ENCODE measurements at regions not wholly inside any gene's neighbourhood (a gene's known extent, or its start where the extent isn't known, plus 50 kb on each side); places are given as distances from the start of the nearest gene placed in this dataset.

- Mint-ChIP-seq H3K36me3 (no peaks in the 10 kb centered on the region), H3K4me1 (no peaks in the 10 kb centered on the region), H3K4me3 (no peak overlapping the region), H3K9me3 (peaks cover 20 to 33% of the 10 kb centered on the region in 2 donors), H3K27me3 (ENCODE audit: low read depth in 2 of 2) (no peaks in the 10 kb centered on the region), H3K27ac (no peak overlapping the region)
- TF ChIP-seq CTCF (IDR thresholded peaks at IDR 0.05), result no peak
- H3K4me3 ChIP-seq (ENCODE audit: low read length), result no peak overlapping the region
- 77% methylated on average over 1 of the region's 1 CpG for WGBS (ENCODE audit: insufficient coverage)
- H3K27me3 ChIP-seq (ENCODE audit: control insufficient read depth, insufficient read depth, low read length), result no peaks in the 10 kb centered on the region
- peaks cover 4% of the 10 kb centered on the region for H3K9me3 ChIP-seq (ENCODE audit: control insufficient read depth, insufficient read depth, low read length)
- DNase-seq, result no peak
- intact Hi-C loops (cut with micrococcal nuclease), result no loop called here
- no peaks in the 10 kb centered on the region for H3K36me3 ChIP-seq (ENCODE audit: control insufficient read depth, insufficient read depth, low read length)
- H3K4me1 ChIP-seq (ENCODE audit: control insufficient read depth, insufficient read depth, low read length), result no peaks in the 10 kb centered on the region
- ATAC-seq, result no peak
- no peak overlapping the region for H3K27ac ChIP-seq (ENCODE audit: low read length)
Observed at GRCh38 chr13:37225414-37226070, 120.1 kb upstream of the CSNK1A1L start.

- no peak overlapping the region for H3K4me3 Mint-ChIP-seq
- intact Hi-C loops (cut with micrococcal nuclease), result no loop called here
- WGBS (ENCODE audit: insufficient coverage), result no CpG with 5 or more reads among the region's 1 CpG
Observed at GRCh38 chr13:37216331-37216730, 110.9 kb upstream of the CSNK1A1L start.

GRCh38 chr13:37212826-37213225 lies 107.4 kb upstream of the CSNK1A1L start:
- WGBS (ENCODE audit: insufficient coverage), result 83% methylated on average over 2 of the region's 2 CpGs
- no peaks in the 10 kb centered on the region for H3K27me3 Mint-ChIP-seq (ENCODE audit: low read depth in 2 of 2)
- no peaks in the 10 kb centered on the region for H3K36me3 ChIP-seq (ENCODE audit: control insufficient read depth, insufficient read depth, low read length)
- intact Hi-C loops (cut with micrococcal nuclease), result no loop called here
- no peaks in the 10 kb centered on the region for H3K27me3 ChIP-seq (ENCODE audit: control insufficient read depth, insufficient read depth, low read length)
- H3K27ac ChIP-seq (ENCODE audit: low read length), result no peak overlapping the region
- H3K9me3 Mint-ChIP-seq, result peaks cover 8 to 11% of the 10 kb centered on the region in 2 donors
- no peak overlapping the region for H3K4me3 ChIP-seq (ENCODE audit: low read length)
- H3K4me1 Mint-ChIP-seq, result no peaks in the 10 kb centered on the region
- no peaks in the 10 kb centered on the region for H3K4me1 ChIP-seq (ENCODE audit: control insufficient read depth, insufficient read depth, low read length)
- no peak for TF ChIP-seq CTCF (IDR thresholded peaks at IDR 0.05)
- no peak overlapping the region for H3K4me3 Mint-ChIP-seq
- H3K27ac Mint-ChIP-seq, result no peak overlapping the region
- ATAC-seq, result no peak
- peaks cover 3% of the 10 kb centered on the region for H3K9me3 ChIP-seq (ENCODE audit: control insufficient read depth, insufficient read depth, low read length)
- no peak for DNase-seq
- no peaks in the 10 kb centered on the region for H3K36me3 Mint-ChIP-seq

More at GRCh38 chr13:37216331-37216730, 110.9 kb upstream of the CSNK1A1L start:
- no peak overlapping the region for H3K27ac ChIP-seq (ENCODE audit: low read length)
- Mint-ChIP-seq H3K36me3 (no peaks in the 10 kb centered on the region), H3K4me1 (no peaks in the 10 kb centered on the region), H3K27me3 (ENCODE audit: low read depth in 2 of 2) (no peaks in the 10 kb centered on the region), H3K27ac (no peak overlapping the region), H3K9me3 (peaks cover 6 to 14% of the 10 kb centered on the region in 2 donors)
- no peaks in the 10 kb centered on the region for H3K4me1 ChIP-seq (ENCODE audit: control insufficient read depth, insufficient read depth, low read length)
- no peak for TF ChIP-seq CTCF (IDR thresholded peaks at IDR 0.05)
- no peak overlapping the region for H3K4me3 ChIP-seq (ENCODE audit: low read length)
- ATAC-seq (no peak), DNase-seq (no peak)
- H3K27me3 ChIP-seq (ENCODE audit: control insufficient read depth, insufficient read depth, low read length), result no peaks in the 10 kb centered on the region
- H3K36me3 ChIP-seq (ENCODE audit: control insufficient read depth, insufficient read depth, low read length), result no peaks in the 10 kb centered on the region
- H3K9me3 ChIP-seq (ENCODE audit: control insufficient read depth, insufficient read depth, low read length), result peaks cover 3% of the 10 kb centered on the region

GRCh38 chr13:37211487-37211886 lies 106.0 kb upstream of the CSNK1A1L start:
- ATAC-seq (no peak), DNase-seq (no peak)
- H3K27ac ChIP-seq (ENCODE audit: low read length), result no peak overlapping the region
- no peaks in the 10 kb centered on the region for H3K36me3 ChIP-seq (ENCODE audit: control insufficient read depth, insufficient read depth, low read length)
- H3K36me3 Mint-ChIP-seq, result no peaks in the 10 kb centered on the region
- no peak overlapping the region for H3K27ac Mint-ChIP-seq
- peaks cover 3% of the 10 kb centered on the region for H3K9me3 ChIP-seq (ENCODE audit: control insufficient read depth, insufficient read depth, low read length)
- WGBS (ENCODE audit: insufficient coverage), result 90% methylated on average over 6 of the region's 7 CpGs
- no peak overlapping the region for H3K4me3 ChIP-seq (ENCODE audit: low read length)
- TF ChIP-seq CTCF (IDR thresholded peaks at IDR 0.05), result no peak
- no peak overlapping the region for H3K4me3 Mint-ChIP-seq
- H3K4me1 ChIP-seq (ENCODE audit: control insufficient read depth, insufficient read depth, low read length), result no peaks in the 10 kb centered on the region
- no peaks in the 10 kb centered on the region for H3K27me3 ChIP-seq (ENCODE audit: control insufficient read depth, insufficient read depth, low read length)
- intact Hi-C loops (cut with micrococcal nuclease), result no loop called here
- no peaks in the 10 kb centered on the region for H3K4me1 Mint-ChIP-seq
- H3K9me3 Mint-ChIP-seq, result peaks cover 8 to 11% of the 10 kb centered on the region in 2 donors
- no peaks in the 10 kb centered on the region for H3K27me3 Mint-ChIP-seq (ENCODE audit: low read depth in 2 of 2)
